GM19467 (cell line): ENCODE measurements at regions not wholly inside any gene's neighbourhood (a gene's known extent, or its start where the extent isn't known, plus 50 kb on each side); places are given as distances from the start of the nearest gene placed in this dataset.

Experiments used
- ATAC-seq: cut with Tn5 transposase; IDR thresholded peaks from one replicate; pipeline ENCODE4 v1.9.1; 2021; ENCODE audit warnings: mild to moderate bottlenecking, moderate library complexity; ENCODE audit not compliant: unreplicated experiment

DNA sequence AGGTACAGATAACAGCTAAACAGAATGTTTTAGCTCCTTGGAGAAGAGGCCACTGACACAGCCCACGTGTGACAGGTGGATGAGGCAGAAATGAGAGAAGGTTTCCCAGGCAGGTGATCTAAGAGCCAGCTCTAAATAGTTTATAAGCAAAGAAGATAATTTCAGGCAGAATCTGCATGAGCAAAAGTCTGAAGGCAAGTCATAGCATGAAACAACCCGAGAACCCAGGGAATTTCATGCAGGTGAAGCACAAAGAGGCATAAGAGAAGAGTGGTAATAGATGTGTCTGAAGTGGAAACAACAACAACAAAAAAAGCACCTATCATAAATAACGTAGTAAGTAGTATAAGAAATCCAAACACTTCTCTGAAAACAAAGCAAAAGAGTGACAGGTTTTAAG is 275.8 kb upstream of the CPEB2 start:
- no peak for ATAC-seq

GRCh38 chr4:14726877-14727361 is 275.4 kb upstream of the CPEB2 start:
- no peak for ATAC-seq

DNA sequence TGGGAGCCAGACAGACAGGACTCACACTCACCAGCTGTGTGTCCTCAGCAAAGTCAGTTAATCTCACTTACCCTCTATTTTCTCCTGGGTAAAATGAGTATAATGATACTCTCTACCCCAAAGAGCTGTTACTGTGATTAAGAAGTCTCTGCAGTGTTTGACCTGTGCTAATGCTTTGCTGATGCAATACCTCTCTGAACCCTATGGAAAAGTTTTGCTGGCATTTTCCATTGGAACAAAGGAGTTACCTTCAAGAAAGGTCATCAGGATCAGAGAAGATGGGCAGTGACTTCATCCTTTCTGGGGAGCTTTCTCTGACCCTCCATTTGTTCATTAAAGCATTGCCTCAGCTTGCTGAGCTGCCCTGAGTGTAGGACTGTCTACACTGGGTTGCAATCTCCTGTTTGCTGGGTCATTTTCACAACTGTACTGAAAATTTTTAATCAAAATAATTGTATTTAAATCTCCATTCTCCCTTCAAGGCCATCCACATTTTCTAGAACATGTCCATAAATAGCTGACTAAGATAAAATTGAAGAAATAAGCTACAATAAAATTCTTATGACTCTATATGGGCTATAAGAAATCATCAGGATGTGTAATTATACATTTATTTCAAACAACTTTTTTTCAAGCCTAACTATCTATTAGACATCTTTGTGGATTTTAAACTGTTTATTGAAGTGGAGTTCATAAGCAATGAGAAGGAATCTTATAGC is 272.8 kb upstream of the CPEB2 start:
- ATAC-seq: no peak

GRCh38 chr4:14742054-14742453 is 260.2 kb upstream of the CPEB2 start:
- no peak for ATAC-seq

DNA sequence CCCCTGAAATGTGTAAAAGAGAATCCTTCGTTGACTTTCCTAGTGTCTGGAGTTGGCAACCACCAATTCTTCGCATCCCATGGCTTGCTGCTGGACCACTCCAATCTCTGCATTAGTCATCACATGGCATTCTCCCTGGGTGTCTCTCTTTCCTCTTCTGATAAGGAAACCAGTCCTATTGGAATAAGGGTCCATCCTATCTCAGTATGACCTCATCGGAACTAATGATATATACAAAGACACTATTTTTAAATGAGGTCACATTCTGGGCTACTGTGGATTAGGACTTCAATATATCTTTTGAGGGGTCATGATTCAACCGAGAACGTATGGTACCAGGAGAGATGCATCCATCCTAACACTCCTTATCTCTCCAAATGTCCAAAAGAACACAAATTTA is 259.1 kb upstream of the CPEB2 start:
- no peak for ATAC-seq

- ATAC-seq: no peak
These were observed 258.7 kb upstream of the CPEB2 start for GRCh38 chr4:14743601-14744000.

DNA sequence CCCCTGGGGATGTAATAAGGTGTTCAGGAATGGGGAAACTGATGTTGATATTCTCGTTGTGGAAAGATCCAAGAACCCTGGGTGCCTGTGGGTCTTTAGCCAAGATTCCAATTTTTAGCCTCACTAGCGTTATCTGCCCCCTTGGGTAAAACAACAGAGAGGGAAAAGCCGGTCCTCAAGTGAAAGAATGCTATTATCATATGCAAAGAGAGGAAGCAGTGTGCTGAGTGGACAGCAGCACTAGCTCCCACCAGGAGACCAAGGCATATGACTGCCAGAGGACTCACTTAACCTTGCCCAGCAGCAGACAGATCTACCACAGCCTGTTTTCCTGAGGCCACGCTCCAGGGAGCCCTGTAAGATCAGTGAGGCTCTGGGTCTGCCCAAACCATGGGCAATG is 257.9 kb upstream of the CPEB2 start:
- ATAC-seq: no peak

DNA sequence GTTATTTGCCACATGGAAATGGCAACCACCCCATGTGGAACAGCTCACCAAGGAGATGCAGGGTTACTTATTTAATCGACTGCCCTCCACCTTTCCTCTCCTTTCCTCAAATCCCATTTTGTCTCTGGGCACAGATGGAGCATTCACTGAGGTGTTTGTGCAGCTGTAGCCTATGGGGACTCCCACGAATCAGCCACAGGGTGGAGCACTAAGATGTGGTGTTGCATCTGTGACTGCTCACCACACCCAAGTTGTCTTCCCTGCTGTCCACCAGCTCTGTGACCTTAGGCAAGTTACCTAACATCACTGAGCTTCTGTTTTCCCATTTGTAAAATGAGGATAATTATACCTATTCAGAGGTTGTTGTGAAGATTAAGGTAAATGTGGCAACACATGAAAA is 252.4 kb upstream of the CPEB2 start:
- no peak for ATAC-seq

- ATAC-seq: no peak
These were observed 249.8 kb upstream of the CPEB2 start for GRCh38 chr4:14752341-14753046.

DNA sequence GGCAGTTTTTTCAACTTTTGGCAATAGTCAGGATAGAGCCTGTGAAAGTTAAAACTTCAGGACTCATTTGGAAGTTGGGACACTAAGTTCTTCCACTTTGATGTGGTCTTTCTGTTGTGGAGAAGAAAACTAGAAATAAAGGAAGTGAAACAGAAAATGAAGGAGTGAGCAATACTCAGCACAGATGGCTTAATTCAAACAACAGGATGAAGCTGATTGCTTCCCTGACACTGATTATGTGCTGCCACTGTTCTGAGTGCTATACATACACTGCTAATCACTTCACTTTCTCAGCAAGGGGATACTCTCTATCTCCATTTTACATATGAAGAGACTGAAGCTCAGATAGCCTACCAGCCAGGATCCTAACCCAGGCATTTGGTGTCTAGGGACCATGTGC is 235.1 kb upstream of the CPEB2 start:
- no peak for ATAC-seq

GRCh38 chr4:14768449-14768848 is 233.8 kb upstream of the CPEB2 start:
- ATAC-seq: no peak

DNA sequence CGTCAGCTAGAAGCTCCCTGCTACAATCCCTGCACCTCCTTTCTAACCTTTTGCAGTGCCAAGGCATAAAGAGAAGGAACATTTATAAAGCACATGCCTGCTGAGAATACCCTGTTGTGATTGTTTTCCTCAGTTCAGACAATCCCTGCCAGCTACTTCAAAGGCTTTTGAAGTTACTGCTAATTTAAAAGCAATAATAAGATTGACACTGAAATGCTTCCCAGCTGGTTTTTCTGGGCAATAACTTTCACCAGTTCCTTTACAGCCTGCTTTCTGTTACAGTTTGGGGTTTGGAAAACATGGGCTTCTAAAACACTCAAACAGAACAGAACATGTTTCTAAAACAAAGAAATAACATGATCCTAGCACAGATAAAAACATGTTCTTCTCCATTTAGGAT is 232.3 kb upstream of the CPEB2 start:
- ATAC-seq: no peak

DNA sequence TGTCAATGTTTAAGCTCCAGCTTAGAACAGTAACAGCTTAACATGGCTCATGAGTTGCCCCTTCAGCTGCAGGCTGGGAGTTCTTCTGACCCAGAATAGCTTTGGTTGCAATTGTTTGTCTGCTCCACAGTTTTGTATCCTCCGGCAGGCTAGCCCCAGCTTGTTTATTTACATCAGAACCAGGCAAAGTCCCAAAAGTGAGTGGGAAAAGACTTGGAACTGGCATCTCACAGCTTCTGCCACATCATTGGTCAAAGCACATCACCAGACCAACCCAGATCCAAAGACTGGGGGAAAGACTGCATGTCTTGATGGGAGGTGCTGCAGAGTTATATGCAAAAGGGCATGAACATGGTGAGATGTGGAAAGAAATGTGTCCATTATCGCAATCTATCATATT is 231.2 kb upstream of the CPEB2 start:
- ATAC-seq: no peak

- no peak for ATAC-seq
These were observed 230.6 kb upstream of the CPEB2 start for GRCh38 chr4:14771504-14772175.

GRCh38 chr4:14772388-14772787 is 229.9 kb upstream of the CPEB2 start:
- ATAC-seq: no peak

- peak; percentile 71 for ATAC-seq
These were observed 219.0 kb upstream of the CPEB2 start for GRCh38 chr4:14783011-14783877.

DNA sequence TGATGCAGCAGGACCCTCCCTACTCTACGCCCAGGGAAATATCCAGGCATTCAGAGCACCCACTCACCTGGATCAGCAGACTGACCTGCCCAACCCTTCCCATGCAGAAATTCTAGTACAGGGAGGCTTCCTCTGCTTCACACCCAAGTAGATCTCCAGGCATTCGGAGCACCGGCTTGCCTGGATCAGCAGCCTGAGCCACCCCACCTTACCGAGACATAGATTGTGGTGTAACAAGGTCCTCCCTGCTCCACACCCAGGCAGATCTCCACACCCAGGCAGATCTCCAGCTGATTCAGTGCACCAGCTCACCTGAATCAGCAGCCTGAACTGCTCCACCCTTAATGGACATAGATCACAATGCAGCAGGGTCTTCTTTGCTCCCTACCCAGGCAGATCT is 215.1 kb upstream of the CPEB2 start:
- no peak for ATAC-seq

DNA sequence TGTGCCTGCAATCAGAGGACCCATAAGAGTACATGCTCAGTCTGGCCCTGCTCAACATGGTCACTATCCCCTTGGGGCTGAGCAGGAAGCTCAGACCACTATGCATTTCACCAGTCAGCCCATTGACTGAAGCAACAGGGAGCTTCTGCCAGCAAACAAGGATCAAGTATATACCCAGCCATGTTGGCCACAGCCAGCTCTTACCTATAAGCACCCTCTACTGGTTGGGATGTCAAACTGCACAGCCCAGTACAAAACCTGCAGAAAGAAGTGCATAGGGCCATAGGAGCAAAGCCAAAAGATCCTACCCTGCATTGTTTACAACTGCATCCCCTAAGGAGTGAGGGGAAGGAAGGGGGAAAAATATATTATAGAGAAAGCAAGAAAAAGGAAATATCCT is 214.4 kb upstream of the CPEB2 start:
- no peak for ATAC-seq

DNA sequence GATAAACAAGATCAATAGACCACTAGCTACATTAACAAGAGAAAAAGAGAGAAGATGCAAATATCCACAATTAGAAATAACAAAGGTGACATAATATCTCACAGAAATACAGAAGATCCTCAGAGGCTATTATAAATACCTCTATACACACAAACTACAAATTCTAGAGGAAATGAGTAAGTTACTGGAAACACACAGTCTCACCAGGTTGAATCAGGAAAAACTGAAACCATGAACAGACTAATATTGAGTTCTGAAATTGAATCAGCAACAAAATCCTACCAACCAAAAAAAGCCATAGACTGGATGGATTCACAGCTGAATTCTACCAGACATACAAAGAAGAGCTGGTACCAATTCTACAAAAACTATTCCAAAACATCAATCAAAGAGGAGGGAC is 211.8 kb upstream of the CPEB2 start:
- ATAC-seq: no peak

GRCh38 chr4:14792702-14793227 is 209.5 kb upstream of the CPEB2 start:
- ATAC-seq: no peak

GRCh38 chr4:14800977-14801376 is 201.3 kb upstream of the CPEB2 start:
- no peak for ATAC-seq
